NB4 (cell line): ENCODE measurements at regions not wholly inside any gene's neighbourhood (a gene's known extent, or its start where the extent isn't known, plus 50 kb on each side); places are given as distances from the start of the nearest gene placed in this dataset.

Source experiments
- CTCF ChIP-seq: IDR thresholded peaks from one replicate; pipeline ENCODE4 v1.5.1; 2012; ENCODE audit warnings: low read depth, low read length
- POLR2A ChIP-seq: IDR thresholded peaks from 2 replicates; pipeline ENCODE4 v1.6.1; 2011; ENCODE audit warnings: mild to moderate bottlenecking; ENCODE audit not compliant: insufficient read length; ENCODE audit errors: extremely low read depth

- no peak for TF ChIP-seq POLR2A
- no peak for TF ChIP-seq CTCF
Measured at GRCh38 chr12:76947304-76947703, 68.5 kb upstream of the CSRP2 start.
